HG02981 (cell line): ENCODE measurements at regions not wholly inside any gene's neighbourhood (a gene's known extent, or its start where the extent isn't known, plus 50 kb on each side); places are given as distances from the start of the nearest gene placed in this dataset.
"Not testable (repeated sequence)": the region's sequence is repeated elsewhere in the genome, so short reads cannot be mapped to it uniquely, and the experiment has no call there.

Experiments
- ATAC-seq: cut with Tn5 transposase; IDR thresholded peaks from one replicate; pipeline ENCODE4 v1.9.1; 2021; ENCODE audit warnings: mild to moderate bottlenecking, moderate library complexity; ENCODE audit not compliant: unreplicated experiment

GRCh38 chrX:114028907-114029662 lies 554.8 kb upstream of the HTR2C start:
- no peak for ATAC-seq

- ATAC-seq = no peak
These were observed 566.8 kb upstream of the HTR2C start for GRCh38 chrX:114017086-114017485.

- no peak for ATAC-seq
These were observed 567.9 kb upstream of the HTR2C start for GRCh38 chrX:114015966-114016365.

GRCh38 chrX:114006664-114007063 lies 577.2 kb upstream of the HTR2C start:
- ATAC-seq = no peak

GRCh38 chrX:113996781-113997180 lies 587.1 kb upstream of the HTR2C start:
- ATAC-seq = no peak

GRCh38 chrX:113991720-113992119 lies 592.2 kb upstream of the HTR2C start:
- ATAC-seq = not testable (repeated sequence)

- ATAC-seq = not testable (repeated sequence)
These were observed 593.2 kb upstream of the HTR2C start for GRCh38 chrX:113990669-113991068.

- not testable (repeated sequence) for ATAC-seq
These were observed 595.5 kb upstream of the HTR2C start for GRCh38 chrX:113988315-113988935.

GRCh38 chrX:113986427-113986826 lies 597.5 kb upstream of the HTR2C start:
- ATAC-seq = no peak

- no peak for ATAC-seq
These were observed 601.1 kb upstream of the HTR2C start for GRCh38 chrX:113982766-113983165.

GRCh38 chrX:113980953-113981352 lies 602.9 kb upstream of the HTR2C start:
- no peak for ATAC-seq

GRCh38 chrX:113977887-113978286 lies 606.0 kb upstream of the HTR2C start:
- ATAC-seq = no peak

- ATAC-seq = no peak
These were observed 608.4 kb upstream of the HTR2C start for GRCh38 chrX:113975441-113975840.

GRCh38 chrX:113974881-113975280 lies 609.0 kb upstream of the HTR2C start:
- ATAC-seq = no peak

- ATAC-seq = no peak
These were observed 610.2 kb upstream of the HTR2C start for GRCh38 chrX:113973706-113974105.

GRCh38 chrX:113966791-113967190 lies 617.1 kb upstream of the HTR2C start:
- ATAC-seq = no peak

- no peak for ATAC-seq
These were observed 621.5 kb upstream of the HTR2C start for GRCh38 chrX:113962343-113962742.

GRCh38 chrX:113959912-113960626 lies 623.8 kb upstream of the HTR2C start:
- ATAC-seq = no peak

GRCh38 chrX:113956936-113957335 lies 627.0 kb upstream of the HTR2C start:
- no peak for ATAC-seq

- no peak for ATAC-seq
These were observed 629.6 kb upstream of the HTR2C start for GRCh38 chrX:113954297-113954696.

- ATAC-seq = no peak
These were observed 633.7 kb upstream of the HTR2C start for GRCh38 chrX:113950081-113950678.

- no peak for ATAC-seq
These were observed 636.3 kb upstream of the HTR2C start for GRCh38 chrX:113947548-113947947.
